ENCODE measurements at regions not wholly inside any gene's neighbourhood (a gene's known extent, or its start where the extent isn't known, plus 50 kb on each side); places are given as distances from the start of the nearest gene placed in this dataset.

DNA sequence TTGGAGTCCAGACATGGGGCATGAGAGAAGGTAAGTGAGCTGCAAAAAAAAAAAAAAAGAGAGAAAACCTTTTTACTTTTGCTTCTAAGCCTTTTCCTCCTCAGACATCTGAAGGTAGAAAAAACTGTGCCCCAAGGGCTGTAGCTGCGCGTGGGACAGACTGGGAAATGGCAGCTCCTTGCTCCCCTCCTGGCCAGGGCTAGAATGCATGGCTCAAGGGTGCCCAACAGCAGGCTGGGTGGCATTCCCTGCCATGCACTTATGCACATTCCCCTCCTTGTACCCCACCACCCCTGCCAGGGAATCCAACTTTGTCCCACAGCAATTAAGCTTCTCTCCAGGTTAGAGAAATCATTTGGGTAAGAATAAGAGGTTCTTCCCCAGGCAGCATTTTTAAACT, 421.2 kb downstream of the TRAM1L1 start:
- TF ChIP-seq, protein P1, sequence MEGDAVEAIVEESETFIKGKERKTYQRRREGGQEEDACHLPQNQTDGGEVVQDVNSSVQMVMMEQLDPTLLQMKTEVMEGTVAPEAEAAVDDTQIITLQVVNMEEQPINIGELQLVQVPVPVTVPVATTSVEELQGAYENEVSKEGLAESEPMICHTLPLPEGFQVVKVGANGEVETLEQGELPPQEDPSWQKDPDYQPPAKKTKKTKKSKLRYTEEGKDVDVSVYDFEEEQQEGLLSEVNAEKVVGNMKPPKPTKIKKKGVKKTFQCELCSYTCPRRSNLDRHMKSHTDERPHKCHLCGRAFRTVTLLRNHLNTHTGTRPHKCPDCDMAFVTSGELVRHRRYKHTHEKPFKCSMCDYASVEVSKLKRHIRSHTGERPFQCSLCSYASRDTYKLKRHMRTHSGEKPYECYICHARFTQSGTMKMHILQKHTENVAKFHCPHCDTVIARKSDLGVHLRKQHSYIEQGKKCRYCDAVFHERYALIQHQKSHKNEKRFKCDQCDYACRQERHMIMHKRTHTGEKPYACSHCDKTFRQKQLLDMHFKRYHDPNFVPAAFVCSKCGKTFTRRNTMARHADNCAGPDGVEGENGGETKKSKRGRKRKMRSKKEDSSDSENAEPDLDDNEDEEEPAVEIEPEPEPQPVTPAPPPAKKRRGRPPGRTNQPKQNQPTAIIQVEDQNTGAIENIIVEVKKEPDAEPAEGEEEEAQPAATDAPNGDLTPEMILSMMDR (IDR thresholded peaks at IDR 0.05) = no peak
- TF ChIP-seq EP300 (IDR thresholded peaks at IDR 0.05) = no peak

All from tibial nerve (tissue), 4 donors.